GM19324 (cell line): ENCODE measurements at regions not wholly inside any gene's neighbourhood (a gene's known extent, or its start where the extent isn't known, plus 50 kb on each side); places are given as distances from the start of the nearest gene placed in this dataset.

Experiments used
- ATAC-seq: cut with Tn5 transposase; IDR thresholded peaks from one replicate; pipeline ENCODE4 v1.9.1; 2021; ENCODE audit warnings: mild to moderate bottlenecking, moderate library complexity; ENCODE audit not compliant: unreplicated experiment, low FRiP score

- ATAC-seq: no peak
Observed at GRCh38 chr7:124432009-124432578, 333.5 kb downstream of the GPR37 start.

DNA sequence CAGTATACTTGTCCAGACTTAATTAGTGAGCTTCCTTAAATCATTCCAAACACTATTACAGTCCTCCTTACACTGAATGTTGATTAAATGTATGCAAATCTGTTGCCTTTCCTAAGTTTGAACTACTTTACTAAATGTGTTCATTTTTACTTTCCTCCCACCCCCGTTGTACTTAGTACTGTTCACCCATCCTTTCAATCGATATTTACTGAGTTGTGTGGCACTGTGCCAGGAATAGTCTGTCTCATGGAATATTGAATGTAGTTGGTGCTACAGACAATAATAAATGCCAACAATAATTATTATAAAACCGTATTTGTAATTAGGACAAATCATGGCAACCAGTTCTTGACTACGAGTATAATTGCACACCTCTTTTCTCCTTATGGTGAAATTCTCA lies 335.7 kb downstream of the GPR37 start:
- no peak for ATAC-seq

DNA sequence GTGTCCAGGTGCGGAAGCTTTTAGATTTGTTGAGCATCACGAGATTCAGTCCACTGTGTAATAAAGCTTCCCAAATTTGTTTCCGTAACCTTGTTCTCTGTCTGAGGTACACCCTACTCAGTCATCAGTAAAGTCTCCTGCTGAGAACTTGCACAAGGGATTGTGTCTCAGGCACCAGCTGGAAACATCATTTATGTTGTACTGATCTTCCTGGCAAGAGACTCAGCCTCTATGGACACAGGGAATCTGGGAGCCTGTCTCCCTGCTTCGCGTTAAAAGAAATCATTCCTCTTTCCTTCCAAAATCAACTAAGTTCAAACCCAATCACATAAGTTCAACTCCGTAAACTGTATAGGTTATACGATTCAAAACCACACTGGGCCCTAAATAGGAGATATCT lies 336.8 kb downstream of the GPR37 start:
- ATAC-seq: no peak

DNA sequence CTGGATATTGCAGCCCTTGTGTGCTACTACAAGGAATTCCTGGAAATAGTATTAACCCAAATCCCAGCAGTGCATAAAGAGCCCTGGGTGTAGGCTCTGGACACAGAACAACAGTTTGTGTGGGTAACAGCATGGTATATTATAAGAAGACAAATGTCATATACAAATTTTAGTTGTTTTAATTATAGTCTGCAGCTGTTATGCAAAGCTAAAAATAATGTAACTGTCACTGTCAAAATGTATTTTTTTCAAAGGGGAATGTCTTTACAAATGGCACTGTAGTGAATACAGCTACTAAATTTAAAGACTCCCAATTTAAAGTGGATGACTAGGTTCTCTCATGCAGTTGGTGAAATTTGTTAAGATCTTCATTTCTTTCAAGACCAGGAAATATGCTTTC lies 339.0 kb downstream of the GPR37 start:
- no peak for ATAC-seq

DNA sequence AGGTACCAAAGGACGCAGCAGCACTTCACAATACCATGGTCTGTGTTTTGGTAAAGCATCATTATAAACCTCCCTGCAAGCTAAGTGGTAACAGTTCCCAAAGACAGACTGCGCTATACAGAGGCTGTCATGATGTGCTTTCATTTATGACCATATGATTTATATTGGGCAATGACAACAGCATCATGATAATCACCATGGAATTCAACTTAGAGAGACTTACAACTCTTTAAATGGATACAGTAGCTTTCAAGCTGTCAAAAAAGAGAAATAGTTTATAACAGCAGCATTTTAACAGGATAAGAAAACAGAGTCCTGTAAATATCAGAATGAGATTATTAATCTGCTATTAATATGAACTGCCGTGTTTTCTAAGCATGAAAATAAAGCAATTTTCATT lies 341.7 kb downstream of the GPR37 start:
- ATAC-seq: no peak

- no peak for ATAC-seq
Observed at GRCh38 chr7:124422081-124422480, 343.5 kb downstream of the GPR37 start.

DNA sequence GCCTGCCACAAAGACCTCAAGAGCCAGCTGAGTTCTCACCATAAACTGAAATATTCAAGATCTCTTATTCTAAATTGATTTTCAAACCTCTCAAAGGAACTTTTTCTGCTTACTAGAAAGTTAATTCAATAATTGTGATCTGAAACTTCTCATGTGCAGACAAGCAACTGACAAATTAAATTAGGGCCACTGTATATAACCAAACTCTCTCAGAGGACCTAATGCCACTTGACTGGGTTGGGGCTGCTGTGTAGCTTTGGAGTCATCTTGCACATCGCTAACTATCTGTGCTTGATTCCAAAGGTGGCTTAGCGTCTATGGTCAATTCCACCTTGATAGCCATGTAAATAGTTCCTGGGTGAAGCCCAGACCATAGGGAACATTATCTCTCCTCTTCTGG lies 345.2 kb downstream of the GPR37 start:
- no peak for ATAC-seq

GRCh38 chr7:124413029-124413428 lies 352.6 kb downstream of the GPR37 start:
- ATAC-seq: peak; percentile 77

GRCh38 chr7:124412531-124412930 lies 353.1 kb downstream of the GPR37 start:
- ATAC-seq: peak; percentile 29

DNA sequence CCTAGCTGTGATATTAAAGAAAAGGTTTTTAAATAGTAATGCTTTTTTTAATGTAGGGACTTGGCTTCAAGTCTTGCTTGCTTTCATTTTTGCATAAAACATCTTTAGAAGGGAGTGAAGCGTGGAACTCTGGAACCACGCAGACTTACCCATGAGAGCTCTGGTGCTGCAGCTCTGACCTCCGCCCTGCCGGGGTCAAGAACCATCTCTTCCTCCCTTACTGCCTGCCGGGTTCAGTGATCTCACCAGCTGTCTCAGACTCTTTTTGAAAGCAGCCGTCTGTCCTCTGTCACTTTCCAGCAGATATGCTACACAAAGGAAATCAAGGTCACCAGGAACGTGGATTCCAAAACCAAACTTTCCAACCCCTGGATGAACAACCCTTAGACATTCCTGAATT lies 353.8 kb downstream of the GPR37 start:
- peak; percentile 54 for ATAC-seq

GRCh38 chr7:124403587-124403986 lies 362.0 kb downstream of the GPR37 start:
- no peak for ATAC-seq

DNA sequence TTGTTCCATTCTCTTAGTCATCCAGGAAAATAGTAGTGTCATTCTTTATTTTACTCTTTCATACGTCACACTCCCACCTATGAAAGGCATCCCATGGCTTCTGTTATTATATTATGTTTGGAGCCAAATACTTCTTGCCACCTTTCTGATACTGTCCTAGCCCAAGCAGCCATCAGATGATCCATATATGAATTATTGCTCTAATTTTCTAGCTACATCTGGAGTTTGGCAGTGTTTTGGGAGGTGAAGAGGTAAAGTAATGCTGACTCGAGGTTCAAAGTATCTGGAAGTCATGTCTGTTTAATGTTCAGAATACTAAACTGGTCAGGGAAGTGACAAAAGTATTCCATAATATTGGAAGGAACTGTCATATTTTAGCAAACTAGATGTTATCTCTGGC lies 362.5 kb downstream of the GPR37 start:
- no peak for ATAC-seq

GRCh38 chr7:124399941-124400340 lies 365.7 kb downstream of the GPR37 start:
- ATAC-seq: no peak

- ATAC-seq: no peak
Observed at GRCh38 chr7:124398937-124399552, 366.2 kb upstream of the TMEM229A start.

DNA sequence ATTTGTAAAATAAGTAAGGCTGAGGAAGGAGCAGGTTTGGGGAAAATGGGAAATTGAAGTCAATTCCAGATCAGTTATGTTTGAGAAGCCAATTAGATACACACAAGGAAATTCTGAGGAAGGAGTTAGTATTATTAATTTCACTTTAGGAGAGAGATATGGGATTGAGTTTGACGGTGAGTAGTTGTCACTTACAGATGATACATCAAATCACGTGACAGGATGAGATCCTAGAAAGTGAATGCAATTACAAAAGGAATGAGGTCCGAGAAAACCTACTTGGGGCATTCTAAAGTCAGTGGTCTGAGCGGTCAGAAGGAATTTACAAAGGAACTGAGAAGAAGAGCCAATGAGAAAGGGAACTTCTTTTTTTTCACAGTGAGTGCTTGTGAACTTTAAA lies 364.3 kb upstream of the TMEM229A start:
- ATAC-seq: no peak

DNA sequence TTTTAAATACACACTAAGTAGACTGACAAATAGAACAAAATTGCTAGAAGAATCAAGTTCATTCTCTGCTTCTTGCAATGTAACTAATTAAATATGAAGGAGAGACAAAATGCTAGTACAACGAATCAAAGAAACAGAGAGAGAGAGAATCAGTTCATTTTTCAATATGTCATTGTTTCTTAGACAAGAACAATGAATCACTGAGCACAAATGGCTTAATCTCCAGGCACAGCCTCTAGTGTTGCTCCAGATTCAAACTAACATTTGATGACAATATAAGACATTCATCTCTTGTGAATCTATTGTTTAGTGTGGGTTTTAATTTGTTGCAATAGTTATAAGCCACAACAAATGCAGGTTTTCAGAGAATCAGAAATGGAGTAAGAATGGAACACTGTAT lies 357.4 kb upstream of the TMEM229A start:
- ATAC-seq: no peak

- no peak for ATAC-seq
Observed at GRCh38 chr7:124388751-124389150, 355.9 kb upstream of the TMEM229A start.

- no peak for ATAC-seq
Observed at GRCh38 chr7:124387056-124387455, 354.2 kb upstream of the TMEM229A start.

GRCh38 chr7:124379296-124379695 lies 346.4 kb upstream of the TMEM229A start:
- no peak for ATAC-seq

- no peak for ATAC-seq
Observed at GRCh38 chr7:124376111-124376510, 343.2 kb upstream of the TMEM229A start.

DNA sequence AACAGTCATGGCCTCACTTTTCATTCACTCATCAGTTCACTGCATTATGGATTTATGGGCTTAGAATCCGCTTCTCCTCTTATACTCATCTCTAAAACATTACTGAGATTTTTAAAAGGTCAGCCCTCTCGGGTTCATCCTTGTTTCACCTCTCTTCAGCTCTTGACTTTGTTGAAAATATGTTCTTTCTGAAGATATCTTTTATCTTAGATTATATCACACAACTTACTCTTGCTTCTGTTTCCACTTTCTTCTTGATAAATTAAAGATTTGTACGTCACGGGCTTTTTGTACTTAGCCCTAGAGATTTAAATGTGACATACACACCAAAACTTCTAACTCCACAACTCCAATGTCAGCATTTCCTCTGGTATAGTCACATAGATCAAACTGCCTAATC lies 342.5 kb upstream of the TMEM229A start:
- no peak for ATAC-seq

DNA sequence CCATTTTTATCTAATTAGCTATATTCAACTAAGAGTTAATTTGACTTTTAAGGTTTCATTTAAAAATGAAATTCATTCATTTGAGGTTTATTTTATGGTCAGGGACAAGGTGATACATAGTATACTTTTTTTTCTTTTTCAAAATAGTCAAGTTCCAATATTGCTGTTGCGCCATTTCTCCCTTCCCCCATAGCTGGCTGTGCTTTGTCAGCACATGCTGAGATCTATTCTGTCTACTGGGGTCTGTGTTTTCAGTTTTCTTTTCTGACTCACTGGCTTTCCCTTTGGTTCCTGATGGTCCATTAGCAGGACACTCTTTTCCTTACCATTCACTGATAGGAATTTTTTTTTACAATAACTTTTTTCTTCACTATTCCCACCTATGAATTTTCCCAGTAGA lies 336.4 kb upstream of the TMEM229A start:
- no peak for ATAC-seq

DNA sequence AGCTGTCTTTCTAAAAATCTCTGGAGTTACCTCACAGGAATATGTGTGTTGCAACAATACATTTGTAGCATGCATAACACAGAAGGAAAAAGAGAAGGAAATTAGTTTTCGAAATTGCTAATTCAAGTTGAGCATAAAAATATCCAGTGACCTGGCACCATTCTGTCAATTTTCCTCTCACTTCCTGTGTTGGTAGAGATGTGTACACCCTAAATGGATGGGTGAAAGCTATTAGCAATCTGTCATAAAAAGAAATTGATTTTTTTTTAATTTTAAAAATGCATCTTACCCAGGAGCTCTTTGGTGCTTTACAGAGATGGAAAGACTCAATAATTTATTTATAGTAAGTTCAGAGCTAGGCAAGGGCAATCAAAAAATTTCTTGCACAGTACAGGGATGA lies 333.3 kb upstream of the TMEM229A start:
- no peak for ATAC-seq
